HuH-7 (cell line): ENCODE measurements at regions not wholly inside any gene's neighbourhood (a gene's known extent, or its start where the extent isn't known, plus 50 kb on each side); places are given as distances from the start of the nearest gene placed in this dataset.
"Not testable (repeated sequence)": the region's sequence is repeated elsewhere in the genome, so short reads cannot be mapped to it uniquely, and the experiment has no call there.

Source experiments
- DNase-seq: peaks from one replicate; pipeline ENCODE4 v3.0.0; 2011; ENCODE audit warnings: low spot score

DNA sequence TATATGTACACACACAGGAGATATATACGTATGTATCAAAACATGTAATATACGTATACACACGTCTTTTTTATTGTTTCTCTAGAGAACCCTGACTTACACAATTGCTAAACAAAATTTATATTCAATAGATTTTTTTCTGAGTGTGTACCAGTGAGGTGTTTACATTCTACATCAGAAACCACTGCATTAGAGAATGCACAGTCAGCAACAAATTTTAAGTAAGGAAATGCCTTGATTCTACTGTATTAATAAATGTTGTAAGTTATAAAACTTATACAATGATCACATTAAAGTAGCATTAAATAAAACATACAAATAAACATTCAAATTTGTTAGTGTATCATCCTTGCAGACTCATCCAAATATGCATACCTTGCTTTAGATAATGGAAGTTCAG, 376.4 kb upstream of the FAM98A start:
- no peak for DNase-seq

DNA sequence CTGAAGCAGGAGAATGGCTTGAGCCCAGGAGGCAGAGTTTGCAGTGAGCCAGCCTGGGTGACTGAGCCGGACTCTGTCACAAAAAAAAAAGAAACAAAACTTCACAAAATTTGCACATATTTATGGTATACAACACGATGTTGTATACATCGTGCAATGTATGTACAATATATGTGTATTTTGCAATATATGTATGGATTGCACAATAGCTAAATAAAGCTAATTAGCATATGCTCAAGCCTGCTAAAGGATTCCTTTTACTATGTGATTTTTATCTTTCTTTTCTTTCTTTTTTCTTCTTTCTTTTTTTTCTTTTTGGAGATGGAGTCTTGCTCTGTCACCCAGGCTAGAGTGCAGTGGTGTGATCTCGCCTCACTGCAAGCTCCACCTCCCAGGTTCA, 368.0 kb upstream of the FAM98A start:
- DNase-seq = no peak

DNA sequence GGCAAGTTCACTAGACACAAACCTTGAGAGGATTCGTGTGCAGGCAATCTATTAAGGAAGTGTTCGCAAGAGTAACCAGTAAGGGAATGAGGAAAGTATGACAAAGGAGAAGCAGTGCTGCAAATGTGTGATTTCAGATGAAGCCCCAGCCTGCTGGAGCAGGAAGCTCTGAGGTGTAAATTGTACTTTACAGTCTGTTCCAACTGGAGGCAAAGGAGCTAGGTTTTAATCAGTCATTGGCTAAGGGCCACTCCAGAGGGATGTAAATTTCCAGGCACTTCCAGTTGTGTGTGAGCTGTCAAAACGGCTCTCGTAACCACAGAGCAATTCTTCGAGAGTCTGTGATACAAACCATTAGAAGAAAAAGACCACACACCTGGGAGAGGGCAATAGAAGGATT, 359.5 kb upstream of the FAM98A start:
- DNase-seq = no peak

DNA sequence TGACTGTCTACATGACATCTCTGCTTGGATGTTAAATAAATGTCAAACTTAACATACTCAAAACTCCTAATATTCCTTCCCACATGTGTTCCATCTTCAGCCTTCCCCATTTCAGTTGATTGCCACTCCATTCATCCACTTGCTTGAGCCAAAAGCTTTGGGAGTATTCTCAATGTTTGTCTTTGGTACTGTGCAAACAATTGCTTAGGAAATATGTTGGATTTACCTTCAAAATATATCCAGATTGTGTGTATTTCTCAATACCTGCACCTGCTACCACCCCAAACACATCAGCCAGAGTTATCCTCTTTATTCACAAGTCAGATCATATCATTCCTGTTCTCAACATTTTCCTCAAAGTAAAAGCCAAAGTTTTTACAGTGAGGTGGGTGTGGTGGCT, 350.3 kb upstream of the FAM98A start:
- DNase-seq = no peak

DNA sequence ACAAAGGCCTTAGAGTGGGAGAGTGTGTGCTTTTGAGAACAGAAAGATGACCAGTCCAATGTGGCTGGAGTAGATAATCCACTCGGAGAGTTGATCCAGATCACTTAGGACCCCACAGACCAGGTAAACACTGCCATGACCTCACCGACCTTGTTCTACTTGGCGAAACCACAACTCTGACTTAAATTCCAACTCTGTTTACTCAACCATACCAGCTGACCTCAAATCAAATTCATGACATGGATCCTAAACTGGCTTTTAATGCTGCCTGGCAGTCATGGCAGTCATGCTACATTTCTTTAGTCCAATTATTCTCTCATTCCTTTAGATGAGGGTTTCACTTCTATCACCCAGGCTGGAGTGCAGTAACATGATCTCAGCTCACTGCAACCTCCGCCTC, 347.1 kb upstream of the FAM98A start:
- DNase-seq = no peak

DNA sequence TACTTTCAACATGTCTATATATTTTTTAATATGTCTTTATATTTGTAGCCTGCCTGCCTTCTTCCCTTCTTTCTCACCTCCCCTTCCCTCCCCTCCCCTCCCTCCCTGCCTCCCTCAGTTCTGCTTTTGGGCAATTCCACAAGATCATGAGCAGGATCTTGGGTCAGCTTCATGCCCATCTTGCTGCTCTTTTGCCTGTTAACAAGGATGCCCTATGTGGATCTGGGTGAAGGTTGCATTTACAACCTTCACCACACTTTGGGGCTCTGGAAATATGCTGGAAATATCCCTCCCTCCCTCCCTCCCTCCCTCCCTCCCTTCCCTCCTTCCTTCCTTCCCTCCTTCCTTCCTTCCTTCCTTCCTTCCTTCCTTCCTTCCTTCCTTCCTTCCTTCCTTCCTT, 334.1 kb upstream of the FAM98A start:
- DNase-seq = no peak

DNA sequence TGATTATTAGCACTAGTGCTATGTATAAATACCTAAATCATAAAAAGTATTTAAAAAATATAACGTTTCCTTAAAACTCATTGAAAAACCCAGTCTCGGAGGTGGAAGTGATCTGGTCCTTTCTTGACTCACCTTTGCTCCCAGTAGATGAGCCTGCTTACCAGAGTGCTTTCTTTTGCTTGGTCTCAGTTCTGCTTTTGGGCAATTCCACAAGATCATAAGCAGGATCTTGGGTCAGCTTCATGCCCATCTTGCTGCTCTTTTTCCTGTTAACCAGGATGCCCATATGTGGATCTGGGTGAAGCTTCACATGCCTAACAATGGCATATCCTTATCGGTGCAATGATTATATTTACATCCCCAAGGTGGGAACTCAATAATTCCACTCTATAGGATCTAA, 332.1 kb upstream of the FAM98A start:
- DNase-seq = no peak

DNA sequence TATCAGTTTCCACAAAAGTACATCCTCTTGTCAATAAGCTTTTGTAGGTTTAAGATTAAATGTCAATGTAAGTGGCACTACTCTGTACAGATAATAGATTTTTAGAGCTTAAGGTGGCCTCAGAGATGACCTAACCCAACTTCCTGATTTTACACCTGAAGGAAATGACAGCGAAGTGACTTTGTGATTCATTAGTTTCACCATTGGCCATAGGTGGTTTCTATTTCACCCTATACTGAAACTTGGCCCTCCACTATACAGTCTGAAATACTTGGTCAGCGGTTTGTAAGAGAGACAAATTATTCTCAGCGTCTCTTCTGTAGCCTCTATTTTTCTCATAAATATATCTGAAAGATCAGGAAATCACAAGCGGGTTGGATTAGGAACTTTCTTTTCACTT, 330.4 kb upstream of the FAM98A start:
- DNase-seq = no peak

DNA sequence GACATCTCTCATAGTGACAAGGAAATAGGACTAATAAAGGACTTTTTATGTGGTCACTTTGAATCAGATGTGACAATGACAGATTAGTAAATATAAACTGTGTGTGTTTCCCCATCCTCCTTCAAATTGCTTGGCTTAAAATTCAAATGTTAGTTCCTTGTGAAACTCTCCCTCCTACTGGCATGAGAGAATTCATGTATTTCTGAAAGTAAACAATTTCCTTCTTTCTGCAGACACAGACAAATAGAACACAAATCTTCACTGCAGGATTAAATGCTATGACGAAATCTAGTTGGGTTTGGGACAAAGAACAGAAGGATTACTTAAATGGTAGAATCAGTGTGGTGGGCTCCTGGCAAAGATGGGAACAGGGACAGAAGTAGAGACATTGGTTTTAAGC, 328.7 kb upstream of the FAM98A start:
- DNase-seq = no peak

DNA sequence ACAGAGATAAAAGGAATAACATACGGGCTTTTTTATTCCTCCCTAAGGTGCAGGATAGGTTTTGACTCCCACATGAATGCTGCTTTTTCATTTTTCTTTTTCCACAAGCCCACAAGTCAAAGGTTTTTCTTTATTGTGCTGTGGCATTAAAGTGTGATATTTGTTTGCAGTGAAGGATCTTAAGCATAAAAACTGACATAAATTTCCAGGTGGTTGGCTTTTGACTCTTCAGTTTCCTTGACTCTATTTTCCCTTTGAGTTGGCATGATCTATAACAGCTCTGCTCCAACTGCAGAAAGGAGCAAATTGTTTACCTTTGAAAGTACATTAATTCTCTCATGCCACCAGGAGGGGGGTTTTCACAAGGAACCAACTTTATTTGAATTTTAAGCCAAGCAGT, 326.2 kb upstream of the FAM98A start:
- DNase-seq = no peak

DNA sequence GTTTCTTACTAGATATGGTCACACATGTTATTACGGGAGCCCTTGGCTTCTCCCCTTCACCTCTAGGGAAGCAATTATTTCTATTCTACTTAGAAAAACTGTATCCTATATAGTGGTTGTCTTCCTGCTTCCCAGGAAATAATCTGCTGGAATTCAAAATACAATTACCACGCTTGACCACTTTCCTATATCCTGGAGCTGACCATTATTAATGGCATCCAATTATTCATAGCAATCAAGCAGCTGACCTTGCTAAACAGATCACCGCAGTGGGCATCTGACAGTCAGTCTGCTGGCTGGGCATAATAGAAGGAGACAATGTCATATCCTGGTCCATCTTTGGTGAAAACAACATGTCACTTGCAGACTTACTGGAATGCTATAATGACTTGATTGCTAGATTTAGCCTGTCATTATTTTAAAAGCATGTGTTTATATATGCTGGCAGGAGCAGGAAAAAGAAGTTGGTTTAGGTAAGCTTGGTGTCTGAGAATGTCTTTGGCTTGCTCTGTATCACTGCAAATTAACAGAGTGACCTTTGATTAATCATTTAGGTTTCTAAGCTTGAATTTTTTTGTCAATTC, 325.6 kb upstream of the FAM98A start:
- no peak for DNase-seq

DNA sequence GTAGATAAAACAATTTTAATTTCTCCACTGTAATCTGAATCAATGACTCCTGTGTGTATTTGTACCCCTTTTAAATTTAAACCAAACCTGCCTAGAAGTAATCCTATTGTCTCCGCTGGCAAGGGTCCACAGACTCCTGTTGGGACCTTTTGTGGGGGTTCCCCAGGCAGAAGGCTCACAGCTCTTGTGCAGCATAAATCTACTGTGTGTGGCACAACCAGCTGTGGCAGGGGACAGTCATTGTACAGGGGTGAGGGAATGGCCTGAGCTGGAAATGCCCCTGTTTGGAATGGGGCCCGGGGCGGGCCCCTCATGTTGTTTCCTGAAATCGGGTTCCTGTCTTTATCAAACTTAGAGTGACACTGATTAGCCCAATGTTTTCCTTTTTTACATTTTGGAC, 318.2 kb upstream of the FAM98A start:
- no peak for DNase-seq

DNA sequence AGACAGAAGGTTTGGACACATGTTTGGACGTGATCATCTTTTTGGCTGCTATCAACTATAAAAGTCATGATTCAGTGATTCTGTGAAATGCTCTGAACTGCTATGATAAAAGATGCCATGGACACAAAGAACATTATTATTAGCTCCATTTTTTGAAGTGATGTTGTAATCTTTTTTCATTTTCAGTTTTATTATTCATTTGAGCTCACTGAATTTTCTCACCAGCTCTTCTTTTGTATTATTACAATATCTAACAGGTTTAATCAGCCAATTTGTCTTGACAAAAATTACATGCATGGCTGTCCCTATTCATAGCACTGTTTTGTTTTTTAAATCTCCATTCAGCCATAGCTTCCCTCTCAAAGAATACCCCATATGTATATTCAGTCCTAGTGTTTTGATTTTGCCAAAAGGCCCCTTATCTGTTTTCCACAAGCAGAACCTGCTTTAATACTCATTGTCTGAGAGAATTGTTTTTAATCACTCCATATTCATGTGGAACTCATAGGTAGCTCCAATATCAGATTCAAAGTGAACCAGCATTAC, 314.0 kb upstream of the FAM98A start:
- no peak for DNase-seq

DNA sequence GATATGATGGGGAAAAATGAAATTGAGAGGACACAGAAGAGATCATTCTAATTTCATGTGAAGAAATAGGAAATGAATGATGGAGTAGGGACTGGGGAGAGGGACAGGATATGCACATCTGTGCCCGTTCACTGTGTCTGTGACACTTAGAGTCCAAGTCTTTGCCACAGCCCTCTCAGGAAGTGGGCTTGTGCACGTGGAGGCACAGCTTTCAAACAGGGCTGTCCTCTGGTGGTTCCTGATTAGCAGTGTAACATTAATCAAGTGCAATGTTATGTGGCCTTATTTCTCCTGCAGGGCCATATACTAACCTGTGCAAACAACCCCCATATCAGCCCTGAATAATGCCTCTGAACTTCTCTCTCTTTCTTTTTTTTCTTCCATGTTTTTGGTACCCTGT, 312.2 kb upstream of the FAM98A start:
- no peak for DNase-seq

DNA sequence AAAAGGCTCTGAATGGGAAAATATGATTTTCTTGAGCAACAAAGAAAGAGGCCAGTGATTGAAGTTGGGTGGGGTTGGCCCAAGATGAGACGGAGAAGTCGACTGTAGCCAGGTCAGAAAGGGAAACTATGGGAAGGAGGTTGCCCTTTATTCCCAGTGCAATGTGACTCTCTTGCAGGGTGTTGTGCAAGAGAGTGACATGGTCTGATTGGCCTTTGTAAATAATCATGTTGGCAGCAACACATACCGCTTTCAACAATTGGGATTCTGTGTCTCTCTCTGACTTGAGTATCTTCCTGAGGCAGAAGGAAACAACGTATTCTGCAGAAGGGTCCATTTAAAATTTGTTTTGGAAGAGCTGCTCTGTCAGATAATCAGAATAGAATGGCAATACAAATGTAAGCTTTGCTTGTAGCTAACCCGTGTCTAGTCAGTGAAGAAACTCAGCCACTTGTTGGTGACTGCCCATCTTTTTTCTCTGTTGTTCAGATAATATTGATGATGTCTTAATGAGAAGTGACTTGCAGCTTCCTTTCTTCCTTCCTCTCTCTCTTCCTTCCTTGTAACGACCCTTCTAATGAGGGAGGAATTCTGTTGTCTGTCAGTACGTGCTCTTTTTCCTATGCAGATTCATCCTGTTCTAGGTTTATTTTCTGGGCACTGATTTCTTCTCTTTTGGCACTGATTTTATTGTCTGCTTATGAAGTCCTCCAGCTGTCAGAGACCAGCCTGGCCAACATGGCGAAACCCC, 311.0 kb upstream of the FAM98A start:
- peak; percentile 26 for DNase-seq

DNA sequence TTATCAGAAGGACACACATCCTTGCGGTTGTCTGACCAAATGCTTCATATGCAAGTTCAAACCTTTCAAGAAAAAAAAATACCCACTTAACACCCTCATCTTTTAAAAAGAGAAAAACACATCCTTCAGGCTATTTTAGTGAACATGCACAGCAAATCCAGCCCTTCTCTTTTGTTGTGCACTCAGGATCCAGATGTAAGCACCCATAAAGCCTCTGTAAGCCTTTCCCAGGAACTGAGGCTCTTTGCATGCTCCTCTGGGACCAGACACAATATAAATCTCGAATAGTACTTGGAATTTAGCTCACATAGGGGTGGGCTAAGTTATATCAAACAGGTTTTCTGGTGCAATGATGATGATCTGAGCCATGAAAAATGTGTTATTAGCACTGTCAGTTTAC, 308.8 kb upstream of the FAM98A start:
- no peak for DNase-seq

DNA sequence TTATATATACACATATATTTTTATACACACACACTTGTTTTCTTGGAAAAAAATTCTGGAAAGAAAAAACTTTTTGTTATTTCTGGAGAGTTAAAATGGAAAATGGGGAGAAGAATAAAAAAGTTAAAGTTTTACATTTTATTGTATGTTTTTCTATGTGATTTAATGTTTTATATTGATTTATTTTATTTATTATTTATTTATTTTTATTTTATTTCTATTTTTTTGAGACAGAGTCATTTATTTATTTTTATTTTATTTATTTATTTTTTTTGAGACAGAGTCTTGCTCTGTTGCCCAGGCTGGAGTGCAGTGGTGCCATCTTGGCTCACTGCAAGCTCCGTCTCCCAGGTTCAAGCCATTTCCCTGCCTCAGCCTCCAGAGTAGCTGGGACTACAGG, 307.0 kb upstream of the FAM98A start:
- DNase-seq = not testable (repeated sequence)

DNA sequence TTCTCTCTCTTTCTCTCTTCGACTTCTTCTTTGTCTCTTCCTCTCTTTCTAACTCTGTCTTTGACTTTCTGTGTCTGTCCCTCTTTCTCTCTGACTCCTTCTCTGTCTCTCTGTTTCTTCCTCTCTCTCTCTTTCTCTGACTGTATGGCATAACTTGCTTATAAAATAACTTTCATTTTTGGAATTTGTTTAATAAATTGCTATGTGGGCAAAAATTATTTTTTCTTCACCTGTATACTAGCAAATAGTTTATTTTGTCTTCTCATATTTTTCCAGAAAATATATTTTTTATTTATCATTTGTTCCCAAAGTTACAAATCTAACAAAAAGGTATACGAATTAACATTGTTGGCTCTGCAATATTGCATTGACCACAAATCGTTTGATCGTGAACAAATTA, 305.7 kb upstream of the FAM98A start:
- no peak for DNase-seq

DNA sequence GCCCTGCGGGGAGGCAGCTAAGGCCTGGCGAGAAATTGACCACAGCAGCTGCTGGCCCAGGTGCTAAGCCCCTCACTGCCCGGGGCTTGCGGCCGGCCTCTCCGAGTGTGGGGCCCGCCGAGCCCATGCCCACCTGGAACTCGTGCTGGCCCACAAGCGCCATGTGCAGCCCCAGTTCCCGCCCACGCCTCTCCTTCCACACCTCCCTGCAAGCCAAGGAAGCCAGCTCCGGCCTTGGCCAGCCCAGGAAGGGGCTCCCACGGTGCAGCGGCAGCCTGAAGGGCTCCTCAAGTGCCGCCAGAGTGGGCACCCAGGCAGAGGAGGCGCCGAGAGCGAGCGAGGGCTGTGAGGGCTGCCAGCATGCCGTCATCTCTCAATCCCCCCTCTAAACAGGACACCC, 304.6 kb upstream of the FAM98A start:
- no peak for DNase-seq

DNA sequence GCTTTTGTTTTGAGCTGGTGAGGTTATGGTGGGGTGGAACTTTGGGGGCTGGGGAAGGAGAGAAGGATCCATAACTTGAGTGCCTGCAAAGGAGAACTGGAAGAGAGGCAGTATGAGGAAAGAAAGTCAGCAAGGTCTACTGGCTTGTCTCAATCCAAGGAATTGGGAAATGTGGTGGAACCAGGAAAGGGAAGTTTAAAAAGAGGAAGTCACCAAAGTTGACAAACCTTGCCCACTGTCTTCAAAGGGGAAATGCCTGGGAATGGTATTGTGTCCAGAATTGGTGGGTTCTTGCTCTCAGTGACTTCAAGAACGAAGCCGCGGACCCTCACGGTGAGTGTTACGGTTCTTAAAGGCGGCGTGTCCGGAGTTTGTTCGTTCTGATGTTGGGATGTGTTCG, 304.1 kb upstream of the FAM98A start:
- DNase-seq = no peak

DNA sequence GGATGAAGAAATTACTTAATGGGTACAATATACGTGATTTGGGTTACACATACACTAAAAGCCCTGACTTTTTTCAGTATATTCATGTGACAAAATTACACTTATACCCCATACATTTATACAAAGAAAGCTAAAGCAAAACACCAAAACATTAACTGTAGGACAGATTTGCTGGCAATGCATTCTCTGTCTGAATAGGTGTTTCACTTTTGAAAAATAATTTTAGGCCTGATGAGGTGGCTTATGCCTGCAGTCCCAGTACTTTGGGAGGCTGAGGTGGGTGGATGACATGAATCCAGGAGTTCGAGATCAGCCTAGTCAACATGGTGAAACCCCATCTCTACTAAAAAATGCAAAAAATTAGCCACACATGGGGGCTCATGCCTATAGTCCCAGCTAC, 301.5 kb upstream of the FAM98A start:
- no peak for DNase-seq

DNA sequence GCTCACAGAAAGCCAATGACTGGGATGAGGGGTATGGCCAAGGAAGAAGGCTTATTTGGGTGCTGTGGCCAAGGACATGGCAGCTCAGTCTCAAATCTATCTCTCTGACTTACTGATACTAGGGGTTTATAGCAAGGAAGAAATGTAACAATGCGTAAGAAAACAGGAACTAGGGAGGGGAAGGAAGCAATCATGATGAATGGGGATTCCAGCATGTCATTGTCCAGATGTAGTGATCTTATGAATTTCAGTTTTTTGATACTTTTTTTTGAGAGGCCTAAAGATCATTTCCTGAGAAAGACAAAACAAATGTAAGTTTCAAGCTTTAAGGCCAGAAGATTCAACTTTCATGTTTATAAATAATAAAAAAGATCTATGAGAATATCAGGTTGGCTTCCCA, 298.6 kb upstream of the FAM98A start:
- DNase-seq = no peak

DNA sequence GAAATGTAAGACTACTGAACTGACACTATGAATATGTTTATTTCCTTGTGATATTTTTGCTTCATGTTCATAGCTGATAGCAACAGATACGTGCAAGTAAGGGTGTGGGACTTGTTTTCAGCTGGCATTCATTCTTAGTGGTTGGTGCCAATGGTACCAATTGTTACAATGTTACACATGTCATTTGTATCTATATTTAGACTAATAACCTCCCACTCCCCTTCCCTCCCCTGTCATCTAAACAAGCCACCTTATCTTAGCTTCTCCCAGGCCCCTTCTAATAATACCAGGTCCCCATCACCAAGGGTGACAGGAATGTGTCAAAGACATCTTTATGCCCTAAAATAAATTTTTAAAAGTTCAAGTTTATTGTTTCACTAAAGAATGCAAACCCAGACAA, 294.7 kb upstream of the FAM98A start:
- DNase-seq = no peak

DNA sequence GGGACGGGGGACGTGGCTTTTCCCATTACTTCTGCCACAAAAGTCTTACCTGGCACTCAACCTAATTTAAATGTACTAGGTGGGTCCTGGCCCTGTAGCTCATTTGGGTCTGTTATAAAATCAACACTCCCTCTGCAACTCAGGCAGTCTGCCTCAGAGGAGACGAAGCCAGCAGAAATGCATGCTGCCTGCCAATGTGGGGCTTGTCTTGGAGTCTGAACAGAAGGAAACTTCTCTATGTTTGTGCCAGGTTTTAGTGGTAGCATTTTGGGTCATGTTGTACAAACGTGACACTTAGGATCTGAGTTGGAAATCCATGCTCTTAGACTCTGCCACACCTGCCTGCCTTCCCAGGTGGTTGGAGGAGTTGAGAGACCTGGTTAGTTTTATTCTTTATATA, 292.5 kb upstream of the FAM98A start:
- no peak for DNase-seq
